Choroid plexus epithelial cell (primary cell): ENCODE measurements at regions not wholly inside any gene's neighbourhood (a gene's known extent, or its start where the extent isn't known, plus 50 kb on each side); places are given as distances from the start of the nearest gene placed in this dataset.

Experiments
- DNase-seq: peaks from one replicate; pipeline ENCODE4 v3.0.0-alpha.2; 2010; ENCODE audit warnings: low read depth
- H3K4me3 ChIP-seq: 2 replicates; pipeline ENCODE4 v1.5.1; 2011; ENCODE audit warnings: low read depth, mild to moderate bottlenecking, control low read depth, low read length, moderate library complexity
- TF ChIP-seq, protein P1 (sequence below): conservative IDR thresholded peaks from 2 replicates; pipeline ENCODE4 v1.5.1; 2011; ENCODE audit warnings: low read depth, mild to moderate bottlenecking, control low read depth, inconsistent platforms, low read length, moderate library complexity

GRCh38 chr21:35254006-35254764 lies 205.1 kb upstream of the RUNX1 start:
- DNase-seq, result peak; percentile 90
- TF ChIP-seq, protein P1, sequence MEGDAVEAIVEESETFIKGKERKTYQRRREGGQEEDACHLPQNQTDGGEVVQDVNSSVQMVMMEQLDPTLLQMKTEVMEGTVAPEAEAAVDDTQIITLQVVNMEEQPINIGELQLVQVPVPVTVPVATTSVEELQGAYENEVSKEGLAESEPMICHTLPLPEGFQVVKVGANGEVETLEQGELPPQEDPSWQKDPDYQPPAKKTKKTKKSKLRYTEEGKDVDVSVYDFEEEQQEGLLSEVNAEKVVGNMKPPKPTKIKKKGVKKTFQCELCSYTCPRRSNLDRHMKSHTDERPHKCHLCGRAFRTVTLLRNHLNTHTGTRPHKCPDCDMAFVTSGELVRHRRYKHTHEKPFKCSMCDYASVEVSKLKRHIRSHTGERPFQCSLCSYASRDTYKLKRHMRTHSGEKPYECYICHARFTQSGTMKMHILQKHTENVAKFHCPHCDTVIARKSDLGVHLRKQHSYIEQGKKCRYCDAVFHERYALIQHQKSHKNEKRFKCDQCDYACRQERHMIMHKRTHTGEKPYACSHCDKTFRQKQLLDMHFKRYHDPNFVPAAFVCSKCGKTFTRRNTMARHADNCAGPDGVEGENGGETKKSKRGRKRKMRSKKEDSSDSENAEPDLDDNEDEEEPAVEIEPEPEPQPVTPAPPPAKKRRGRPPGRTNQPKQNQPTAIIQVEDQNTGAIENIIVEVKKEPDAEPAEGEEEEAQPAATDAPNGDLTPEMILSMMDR, result no peak
- no peak overlapping the region for H3K4me3 ChIP-seq

DNA sequence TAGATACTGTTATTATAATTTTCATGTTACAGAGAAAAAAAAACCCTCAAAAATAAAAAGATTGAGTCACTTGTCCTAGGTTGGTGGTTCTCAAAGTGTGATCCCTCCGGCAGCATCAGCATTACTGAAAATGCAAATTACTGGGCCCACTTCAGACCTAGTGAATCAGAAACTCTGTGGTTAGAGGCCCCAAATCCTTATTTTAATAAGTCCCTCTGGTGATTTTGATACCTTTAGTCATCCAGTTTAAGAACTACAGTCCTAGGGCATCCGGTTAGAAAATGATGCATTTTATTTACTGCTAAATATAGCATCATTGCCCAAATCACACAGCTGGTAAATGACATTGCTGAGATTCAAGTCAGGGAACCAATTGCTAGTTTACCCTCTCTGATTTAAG lies 203.7 kb upstream of the RUNX1 start:
- TF ChIP-seq, protein P1, result no peak
- DNase-seq, result no peak

GRCh38 chr21:35249636-35250035 lies 200.5 kb upstream of the RUNX1 start:
- TF ChIP-seq, protein P1, result no peak
- H3K4me3 ChIP-seq, result no peak overlapping the region
- DNase-seq, result no peak

More for the DNA sequence above, 203.7 kb upstream of the RUNX1 start:
- H3K4me3 ChIP-seq, result no peak overlapping the region

DNA sequence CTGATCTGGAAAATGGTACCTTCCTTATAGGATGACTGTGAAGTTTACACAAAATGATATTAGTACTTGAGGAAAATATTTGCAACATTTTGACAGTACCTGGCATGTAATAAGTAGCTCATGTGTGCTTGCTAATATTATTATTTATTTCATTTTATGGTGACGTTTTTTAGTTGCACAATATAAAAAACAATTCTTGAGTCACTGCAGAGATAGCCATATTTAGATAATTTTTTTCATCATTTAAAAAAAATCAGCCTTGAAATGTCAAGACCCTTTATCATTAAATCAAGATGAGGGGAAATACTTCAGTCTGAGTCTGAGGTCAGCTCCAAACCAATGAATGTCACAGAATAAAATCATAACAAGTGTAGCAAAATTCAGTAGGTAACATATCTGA lies 196.8 kb upstream of the RUNX1 start:
- H3K4me3 ChIP-seq, result no peak overlapping the region
- TF ChIP-seq, protein P1, result no peak
- DNase-seq, result no peak

GRCh38 chr21:35244514-35244913 lies 195.4 kb upstream of the RUNX1 start:
- TF ChIP-seq, protein P1, result no peak
- H3K4me3 ChIP-seq, result no peak overlapping the region
- peak; percentile 60 for DNase-seq

DNA sequence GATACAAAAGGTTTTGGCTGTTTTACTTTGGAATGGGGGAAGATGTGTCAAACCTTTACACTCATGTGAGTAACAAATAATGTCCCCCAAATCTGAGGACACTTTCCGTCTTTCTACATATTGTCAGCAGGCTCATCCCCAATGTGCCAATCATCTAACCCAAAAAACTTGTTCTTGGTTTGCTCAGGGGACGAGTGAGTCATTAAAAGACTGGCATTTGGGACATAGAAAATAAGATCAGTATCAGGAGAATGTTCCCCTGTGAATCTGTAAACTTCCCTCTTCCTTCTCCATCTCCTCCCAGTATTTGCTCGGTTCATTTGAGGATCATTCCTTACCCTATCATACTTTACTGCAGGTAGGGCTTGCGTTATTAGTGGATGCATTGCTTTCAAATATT lies 194.1 kb upstream of the RUNX1 start:
- TF ChIP-seq, protein P1, result no peak
- no peak for DNase-seq
- no peak overlapping the region for H3K4me3 ChIP-seq

GRCh38 chr21:35239811-35240219 lies 190.7 kb upstream of the RUNX1 start:
- TF ChIP-seq, protein P1, result no peak
- no peak for DNase-seq

More at GRCh38 chr21:35239811-35240219, 190.7 kb upstream of the RUNX1 start:
- H3K4me3 ChIP-seq, result peak overlapping the region; percentile 2
